IMR-90 (cell line): ENCODE measurements at regions not wholly inside any gene's neighbourhood (a gene's known extent, or its start where the extent isn't known, plus 50 kb on each side); places are given as distances from the start of the nearest gene placed in this dataset.

ENCODE experiments used
- ATAC-seq: fragments of 200-7000 bp; cut with Tn5 transposase; 2 replicates; pipeline ENCODE4 v1.9.1; 2020; ENCODE audit warnings: low read depth, mild to moderate bottlenecking, moderate library complexity
- BruUV-seq: library from RNA; stranded (reverse); fragments of 400-500 nt; replicated peaks from 2 replicates; lab custom pipeline; 2021; lab: Mats Ljungman, UMichigan
- CTCF ChIA-PET: fragments of 300-600 bp; formaldehyde crosslinking; extraction: SDS; loops from one replicate; lab custom pipeline; 2021; ENCODE audit warnings: antibody characterized with exemption; lab: Yijun Ruan, JAX
- POLR2A ChIA-PET: fragments of 300-600 bp; sonication (Branson Sonifier 250); formaldehyde crosslinking; loops from one replicate; lab custom pipeline; 2022; ENCODE audit warnings: antibody characterized with exemption; ENCODE audit not compliant: unreplicated experiment; lab: Charles Lee
- DNase-seq: peaks from one replicate; pipeline ENCODE4 v3.0.0; 2013
- H2AFZ ChIP-seq: replicated peaks from 2 replicates; pipeline ENCODE3; 2013; ENCODE audit warnings: low read length, mild to moderate bottlenecking; ENCODE audit not compliant: poor library complexity
- H2AK5ac ChIP-seq: 2 replicates; pipeline ENCODE4 v1.6.1; 2013; ENCODE audit warnings: low read depth, low read length, inconsistent platforms
- H2AK9ac ChIP-seq: replicated peaks from 2 replicates; pipeline ENCODE3; 2013; ENCODE audit warnings: mild to moderate bottlenecking, low read depth, low read length, moderate library complexity; ENCODE audit not compliant: poor library complexity
- H2BK120ac ChIP-seq: 2 replicates; pipeline ENCODE4 v1.6.1; 2013; ENCODE audit warnings: low read depth, low read length, inconsistent platforms
- H2BK15ac ChIP-seq: 3 replicates; pipeline ENCODE4 v1.6.1; 2013; ENCODE audit warnings: low read depth, low read length, inconsistent platforms
- H2BK20ac ChIP-seq: 2 replicates; pipeline ENCODE4 v1.6.1; 2013; ENCODE audit warnings: low read depth, mild to moderate bottlenecking, inconsistent platforms, low read length, moderate library complexity
- H2BK5ac ChIP-seq: 2 replicates; pipeline ENCODE4 v1.6.1; 2013; ENCODE audit warnings: mild to moderate bottlenecking, low read depth, low read length, inconsistent platforms; ENCODE audit not compliant: poor library complexity, severe bottlenecking
- H3K14ac ChIP-seq: replicated peaks from 2 replicates; pipeline ENCODE4 v1.6.1; 2013; ENCODE audit warnings: low read depth, low read length, inconsistent platforms
- H3K18ac ChIP-seq: 2 replicates; pipeline ENCODE4 v1.6.1; 2013; ENCODE audit warnings: low read depth, low read length, control low read depth
- H3K23ac ChIP-seq: 2 replicates; pipeline ENCODE4 v1.6.1; 2013; ENCODE audit warnings: low read depth, low read length, inconsistent platforms
- H3K27ac ChIP-seq: 2 replicates; pipeline ENCODE4 v1.5.1; 2013; ENCODE audit warnings: mild to moderate bottlenecking, control low read depth, low read length; ENCODE audit not compliant: insufficient read depth
- H3K27me3 ChIP-seq: 2 replicates; pipeline ENCODE4 v1.6.1; 2013; ENCODE audit warnings: low read length; ENCODE audit not compliant: control insufficient read depth, insufficient read depth
- H3K36me3 ChIP-seq: 2 replicates; pipeline ENCODE4 v1.6.1; 2013; ENCODE audit warnings: low read length, mixed read lengths; ENCODE audit not compliant: control insufficient read depth, insufficient read depth
- H3K4ac ChIP-seq: 2 replicates; pipeline ENCODE4 v1.6.1; 2013; ENCODE audit warnings: low read depth, low read length, inconsistent platforms
- H3K4me1 ChIP-seq: 2 replicates; pipeline ENCODE4 v1.6.1; 2013; ENCODE audit warnings: low read length, mixed read lengths; ENCODE audit not compliant: control insufficient read depth, insufficient read depth
- H3K4me2 ChIP-seq: 2 replicates; pipeline ENCODE4 v1.6.1; 2013; ENCODE audit warnings: low read depth, mild to moderate bottlenecking, control low read depth, low read length, moderate library complexity
- H3K4me3 ChIP-seq: 2 replicates; pipeline ENCODE4 v1.5.1; 2013; ENCODE audit warnings: low read depth, mild to moderate bottlenecking, control low read depth, low read length, moderate library complexity; ENCODE audit not compliant: insufficient read depth
- H3K56ac ChIP-seq: 2 replicates; pipeline ENCODE4 v1.6.1; 2013; ENCODE audit warnings: low read length, inconsistent platforms; ENCODE audit not compliant: insufficient read depth; ENCODE audit errors: extremely low read depth
- H3K79me1 ChIP-seq, 2 experiments: 2 replicates each; pipeline ENCODE4 v1.6.1; 2013; ENCODE audit warnings: low read length in 2 of 2, inconsistent platforms in 1 of 2, low read depth in 1 of 2
- H3K9ac ChIP-seq: 2 replicates; pipeline ENCODE4 v1.6.1; 2013; ENCODE audit warnings: low read depth, low read length, control low read depth
- H3K9me1 ChIP-seq: 2 replicates; pipeline ENCODE4 v1.6.1; 2013; ENCODE audit warnings: low read length, inconsistent platforms; ENCODE audit not compliant: insufficient read depth
- H3K9me3 ChIP-seq: 2 replicates; pipeline ENCODE4 v1.6.1; 2013; ENCODE audit warnings: low read length; ENCODE audit not compliant: control insufficient read depth, insufficient read depth
- H4K20me1 ChIP-seq: 2 replicates; pipeline ENCODE4 v1.6.1; 2013; ENCODE audit warnings: low read length, inconsistent platforms; ENCODE audit not compliant: insufficient read depth
- H4K5ac ChIP-seq: 2 replicates; pipeline ENCODE4 v1.6.1; 2013; ENCODE audit warnings: mild to moderate bottlenecking, low read depth, low read length, control low read depth
- H4K8ac ChIP-seq, 2 experiments: 2 replicates each; pipeline ENCODE4 v1.6.1; 2013; ENCODE audit warnings: low read depth in 2 of 2, low read length in 2 of 2, control low read depth in 1 of 2, inconsistent platforms in 1 of 2
- H4K91ac ChIP-seq: 2 replicates; pipeline ENCODE4 v1.6.1; 2013; ENCODE audit warnings: low read depth, low read length, inconsistent platforms; ENCODE audit not compliant: insufficient read depth
- BHLHE40 ChIP-seq: fragments of 150-350 bp; IDR thresholded peaks from 2 replicates; pipeline ENCODE4 v1.6.1; 2016; ENCODE audit warnings: mild to moderate bottlenecking, low read depth, low read length
- CEBPB ChIP-seq: IDR thresholded peaks from 2 replicates; pipeline ENCODE4 v1.6.1; 2012; ENCODE audit warnings: low read depth, low read length, improper control_type of control experiment
- CHD1 ChIP-seq: IDR thresholded peaks from 2 replicates; pipeline ENCODE4 v1.6.1; 2012; ENCODE audit warnings: low read depth, low read length, improper control_type of control experiment
- CTCF ChIP-seq: conservative IDR thresholded peaks from 2 replicates; pipeline ENCODE4 v1.5.1; 2012; ENCODE audit warnings: mild to moderate bottlenecking, low read depth, low read length, improper control_type of control experiment
- ELK1 ChIP-seq: fragments of 150-350 bp; IDR thresholded peaks from 2 replicates; pipeline ENCODE4 v1.6.1; 2016; ENCODE audit warnings: low read depth, mild to moderate bottlenecking, low read length, moderate library complexity, borderline replicate concordance
- FOS ChIP-seq: fragments of 150-350 bp; IDR thresholded peaks from 2 replicates; pipeline ENCODE4 v1.6.1; 2016; ENCODE audit warnings: low read depth, low read length
- MAFK ChIP-seq: IDR thresholded peaks from 2 replicates; pipeline ENCODE4 v1.6.1; 2012; ENCODE audit warnings: low read depth, low read length, improper control_type of control experiment
- MAZ ChIP-seq: IDR thresholded peaks from 2 replicates; pipeline ENCODE4 v1.6.1; 2012; ENCODE audit warnings: low read depth, mild to moderate bottlenecking, low read length, improper control_type of control experiment, moderate library complexity, borderline replicate concordance
- MXI1 ChIP-seq: IDR thresholded peaks from 2 replicates; pipeline ENCODE4 v1.6.1; 2012; ENCODE audit warnings: low read depth, mild to moderate bottlenecking, low read length, moderate library complexity, borderline replicate concordance
- NFE2L2 ChIP-seq: fragments of 150-350 bp; IDR thresholded peaks from 2 replicates; pipeline ENCODE4 v1.6.1; 2016; ENCODE audit warnings: low read depth, mild to moderate bottlenecking, low read length
- POLR2A ChIP-seq: IDR thresholded peaks from 2 replicates; pipeline ENCODE4 v1.6.1; 2012; ENCODE audit warnings: mild to moderate bottlenecking, low read depth, low read length
- RAD21 ChIP-seq: IDR thresholded peaks from 2 replicates; pipeline ENCODE4 v1.6.1; 2012; ENCODE audit warnings: low read length, improper control_type of control experiment
- RCOR1 ChIP-seq: IDR thresholded peaks from 2 replicates; pipeline ENCODE4 v1.6.1; 2012; ENCODE audit warnings: mild to moderate bottlenecking, low read length, improper control_type of control experiment; ENCODE audit not compliant: insufficient replicate concordance
- RFX5 ChIP-seq: IDR thresholded peaks from 2 replicates; pipeline ENCODE4 v1.8.0; 2012; ENCODE audit warnings: low read depth, mild to moderate bottlenecking, low read length, moderate library complexity
- SMC3 ChIP-seq: fragments of 150-350 bp; IDR thresholded peaks from 2 replicates; pipeline ENCODE4 v1.6.1; 2016; ENCODE audit warnings: low read depth, mild to moderate bottlenecking, antibody characterized with exemption, low read length, moderate library complexity
- USF2 ChIP-seq: fragments of 150-350 bp; IDR thresholded peaks from 2 replicates; pipeline ENCODE4 v1.6.1; 2017; ENCODE audit warnings: mild to moderate bottlenecking, antibody characterized with exemption, low read length, low read depth
- WGBS, 2 experiments: methylation state at CpG; one replicate each; pipeline versions ENCODE4 v1.1.5 to v1.1.7; 2013; ENCODE audit warnings: missing lambda C conversion rate in 2 of 2; ENCODE audit not compliant: insufficient read length in 1 of 2; ENCODE audit errors: extremely low coverage in 2 of 2; 5-methylcytosine and 5-hydroxymethylcytosine counted together
- dilution Hi-C: fragments of 300-500 bp; cut with HindIII; formaldehyde crosslinking; loops from one replicate; pipeline ENCODE4 v1.14.3; 2018; ENCODE audit warnings: low sequenced_read_pairs; ENCODE audit not compliant: unreplicated experiment
- in situ Hi-C: fragments of 300-500 bp; cut with MboI; formaldehyde crosslinking; loops from 3 replicates; pipeline ENCODE4 v1.14.3; 2019; ENCODE audit warnings: low sequenced_read_pairs, inconsistent platforms, mixed read lengths
- intact Hi-C: fragments of 100-400 bp; cut with micrococcal nuclease; formaldehyde crosslinking; loops from 2 replicates; pipeline ENCODE4 v1.10.0; 2022

GRCh38 chr18:6578686-6579085, 150.8 kb upstream of the ARHGAP28 start:
- no CpG with 5 or more reads among the region's 2 CpGs for WGBS, 2 experiments
- CTCF ChIA-PET = interaction anchor here (1.1 kb wide), 1 partner anchor 310 kb away, joined by 3 read pairs; no protein-coding TSS in a partner anchor

More at GRCh38 chr18:6578686-6579085, 150.8 kb upstream of the ARHGAP28 start:
- H2AFZ ChIP-seq = no peak overlapping the region
- H2BK15ac ChIP-seq = no peak overlapping the region
- H3K79me1 ChIP-seq = no peaks in the 10 kb centered on the region
- POLR2A ChIA-PET = no interaction called here
- no peak overlapping the region for H2BK120ac ChIP-seq
- no peak overlapping the region for H4K91ac ChIP-seq
- BruUV-seq = no TSS peak
- no peaks in the 10 kb centered on the region for H4K20me1 ChIP-seq
- no peak for TF ChIP-seq CHD1
- TF ChIP-seq POLR2A = no peak
- TF ChIP-seq ELK1 = no peak
- no peak for TF ChIP-seq MAZ
- TF ChIP-seq SMC3 = no peak
- TF ChIP-seq BHLHE40 = no peak
- no peak for TF ChIP-seq MXI1
- no peak for TF ChIP-seq NFE2L2
- TF ChIP-seq RCOR1 = no peak
- TF ChIP-seq CEBPB = no peak
- TF ChIP-seq FOS = no peak
- TF ChIP-seq USF2 = no peak
- no peak for TF ChIP-seq MAFK
- TF ChIP-seq CTCF = no peak
- no peak for TF ChIP-seq RAD21
- TF ChIP-seq RFX5 = no peak
- no peak overlapping the region for H3K14ac ChIP-seq
- no peak overlapping the region for H4K5ac ChIP-seq
- no peak overlapping the region for H2AK9ac ChIP-seq
- no peak overlapping the region for H3K27ac ChIP-seq
- dilution Hi-C loops (no loop called here), intact Hi-C loops (no loop called here), in situ Hi-C loops (no loop called here)
- no peak for DNase-seq
- ATAC-seq = no peak
- no peaks in the 10 kb centered on the region for H3K4me1 ChIP-seq
- H3K4me2 ChIP-seq = no peak overlapping the region
- H3K56ac ChIP-seq = no peak overlapping the region
- no peak overlapping the region for H2AK5ac ChIP-seq
- no peaks in the 10 kb centered on the region for H3K9me3 ChIP-seq
- H3K9me1 ChIP-seq = no peaks in the 10 kb centered on the region
- no peak overlapping the region for H4K8ac ChIP-seq
- no peak overlapping the region for H3K18ac ChIP-seq
- H3K27me3 ChIP-seq = peaks cover 3% of the 10 kb centered on the region
- H3K36me3 ChIP-seq = no peaks in the 10 kb centered on the region
- no peak overlapping the region for H3K23ac ChIP-seq
- H3K4ac ChIP-seq = no peak overlapping the region
- no peak overlapping the region for H2BK5ac ChIP-seq
- no peak overlapping the region for H2BK20ac ChIP-seq
- H3K4me3 ChIP-seq = no peak overlapping the region
- no peak overlapping the region for H3K9ac ChIP-seq
